SK-N-MC (cell line): ENCODE measurements at regions not wholly inside any gene's neighbourhood (a gene's known extent, or its start where the extent isn't known, plus 50 kb on each side); places are given as distances from the start of the nearest gene placed in this dataset.

Experiments used
- EZH2 ChIP-seq: fragments of 200-600 bp; sonication (generic); IDR thresholded peaks from one replicate; pipeline ENCODE4 v1.6.1; 2017; ENCODE audit warnings: antibody characterized with exemption
- POLR2AphosphoS5 ChIP-seq: IDR thresholded peaks from 2 replicates; pipeline ENCODE4 v1.6.1; 2012; ENCODE audit warnings: mild to moderate bottlenecking, low read depth, low read length, borderline replicate concordance

DNA sequence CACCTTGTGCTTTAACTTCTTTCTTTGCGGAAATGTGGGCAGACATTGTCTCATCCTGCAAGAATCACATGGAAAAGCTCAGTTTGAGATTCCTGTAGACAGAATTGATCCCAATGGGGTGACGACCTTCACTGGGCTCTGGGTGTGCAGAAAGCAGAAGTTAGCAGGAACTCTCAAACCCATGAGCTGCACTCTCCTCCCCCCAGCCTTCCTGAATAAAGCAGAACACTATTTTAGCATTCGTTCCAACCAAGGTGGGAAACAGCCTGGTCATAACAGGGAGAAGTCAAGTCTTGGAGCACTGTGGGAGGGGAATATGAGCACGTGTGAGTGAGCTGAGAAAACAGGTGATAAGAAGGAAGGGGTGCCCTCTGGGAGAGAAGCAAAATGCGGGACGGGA lies 87.4 kb upstream of the FER start:
- TF ChIP-seq POLR2AphosphoS5 (no peak), EZH2 (no peak)
